ENCODE measurements at regions not wholly inside any gene's neighbourhood (a gene's known extent, or its start where the extent isn't known, plus 50 kb on each side); places are given as distances from the start of the nearest gene placed in this dataset.

GRCh38 chr3:148146241-148146640 lies 551.5 kb upstream of the AGTR1 start:
- Mint-ChIP-seq H3K27me3 (ENCODE audit: insufficient read depth, low read depth, poor library complexity) (no peaks in the 10 kb centered on the region), H3K9me3 (peaks cover 9% of the 10 kb centered on the region), H3K27ac (no peak overlapping the region), H3K36me3 (ENCODE audit: low read depth) (peaks cover 11% of the 10 kb centered on the region), H3K4me3 (no peak overlapping the region), H3K4me1 (peaks cover 16% of the 10 kb centered on the region)
- H3F3A ChIP-seq (replicated peaks; ENCODE audit: low read depth) = no peaks in the 10 kb centered on the region
- H3K9me2 ChIP-seq (ENCODE audit: insufficient read depth) = 0 out of 2 replicates have a peak, but pooled peaks cover 8% of the 10 kb centered on the region
- no peak overlapping the region for H3K27ac ChIP-seq (ENCODE audit: low read depth)
- TF ChIP-seq JUNB (IDR thresholded peaks at IDR 0.05; ENCODE audit: unreplicated experiment) = no peak
- TF ChIP-seq CREB1 (CRISPR knock-in tag; IDR thresholded peaks at IDR 0.05; ENCODE audit: low read depth) = no peak
- TF ChIP-seq CTCF (conservative IDR thresholded peaks at IDR 0.05; ENCODE audit: low read depth in 2 of 2) = no peak
- H3K4me3 ChIP-seq = no peak overlapping the region
- peaks cover 3% of the 10 kb centered on the region; the same call in 1 of the 2 replicates for H3K36me3 ChIP-seq (ENCODE audit: insufficient read depth)
- no peaks in the 10 kb centered on the region for H4K20me1 ChIP-seq (replicated peaks; ENCODE audit: insufficient read depth)
- H3K79me2 ChIP-seq (replicated peaks; ENCODE audit: insufficient read depth) = no peaks in the 10 kb centered on the region
- H3K4me2 ChIP-seq = no peak overlapping the region
- no peaks in the 10 kb centered on the region for H3K27me3 ChIP-seq (ENCODE audit: insufficient read depth)
- DNase-seq (ENCODE audit: low spot score) = no peak
- no peak for ATAC-seq
- peaks cover 9% of the 10 kb centered on the region; the same call in 1 of the 2 replicates for H3K4me1 ChIP-seq (ENCODE audit: insufficient read depth)
- H2AFZ ChIP-seq = no peak overlapping the region

GRCh38 chr3:148146947-148147826 lies 550.5 kb upstream of the AGTR1 start:
- ATAC-seq (no peak), DNase-seq (ENCODE audit: low spot score) (no peak)
- Histone ChIP-seq H3K27ac (ENCODE audit: low read depth) (no peak overlapping the region), H3K4me2 (no peak overlapping the region), H3K79me2 (replicated peaks; ENCODE audit: insufficient read depth) (no peaks in the 10 kb centered on the region), H2AFZ (no peak overlapping the region), H3K27me3 (ENCODE audit: insufficient read depth) (no peaks in the 10 kb centered on the region), H3K36me3 (ENCODE audit: insufficient read depth) (peaks cover 5% of the 10 kb centered on the region; the same call in 1 of the 2 replicates), H3K4me3 (no peak overlapping the region), H4K20me1 (replicated peaks; ENCODE audit: insufficient read depth) (no peaks in the 10 kb centered on the region), H3K4me1 (ENCODE audit: insufficient read depth) (peaks cover 9% of the 10 kb centered on the region; the same call in 1 of the 2 replicates), H3F3A (replicated peaks; ENCODE audit: low read depth) (no peaks in the 10 kb centered on the region), H3K9me2 (ENCODE audit: insufficient read depth) (no peaks in the 10 kb centered on the region)
- Mint-ChIP-seq H3K9me3 (peaks cover 19% of the 10 kb centered on the region), H3K27me3 (ENCODE audit: insufficient read depth, low read depth, poor library complexity) (peaks cover 5% of the 10 kb centered on the region), H3K4me1 (peaks cover 16% of the 10 kb centered on the region), H3K27ac (no peak overlapping the region), H3K4me3 (no peak overlapping the region), H3K36me3 (ENCODE audit: low read depth) (peaks cover 20% of the 10 kb centered on the region)
- TF ChIP-seq ZNF462 (CRISPR knock-in tag; IDR thresholded peaks at IDR 0.05) = no peak
- no peak for TF ChIP-seq EZH2 (IDR thresholded peaks at IDR 0.05; ENCODE audit: low read depth, unreplicated experiment)
- TF ChIP-seq NANOG (IDR thresholded peaks at IDR 0.05; ENCODE audit: borderline replicate concordance) = no peak
- TF ChIP-seq STAT1 (IDR thresholded peaks at IDR 0.05; ENCODE audit: unreplicated experiment) = no peak
- no peak for TF ChIP-seq ETS1 (IDR thresholded peaks at IDR 0.05)

Measured in GM23338 (cell line).